H9 (cell line): ENCODE measurements at regions not wholly inside any gene's neighbourhood (a gene's known extent, or its start where the extent isn't known, plus 50 kb on each side); places are given as distances from the start of the nearest gene placed in this dataset.

Source experiments
- DNase-seq: peaks from one replicate; pipeline ENCODE4 v3.0.0-alpha.2; 2017
- H2AFZ ChIP-seq: one replicate; pipeline ENCODE4 v1.6.1; 2013; ENCODE audit warnings: mild to moderate bottlenecking, low read length, control low read depth, moderate library complexity
- H2AK5ac ChIP-seq: 2 replicates; pipeline ENCODE4 v1.6.1; 2013; ENCODE audit warnings: low read length, control low read depth, mixed read lengths; ENCODE audit not compliant: insufficient read length
- H2BK120ac ChIP-seq: one replicate; pipeline ENCODE4 v1.6.1; 2013; ENCODE audit warnings: low read depth, mild to moderate bottlenecking, low read length, control low read depth, inconsistent platforms; ENCODE audit not compliant: poor library complexity, severe bottlenecking
- H2BK12ac ChIP-seq: 2 replicates; pipeline ENCODE4 v1.6.1; 2013; ENCODE audit warnings: low read length, control low read depth, mixed read lengths, low read depth; ENCODE audit not compliant: insufficient read length
- H2BK15ac ChIP-seq: 2 replicates; pipeline ENCODE4 v1.6.1; 2013; ENCODE audit warnings: low read depth, low read length, control low read depth
- H2BK20ac ChIP-seq: one replicate; pipeline ENCODE4 v1.6.1; 2013; ENCODE audit warnings: low read depth, mild to moderate bottlenecking, low read length, control low read depth, inconsistent platforms; ENCODE audit not compliant: poor library complexity, severe bottlenecking
- H2BK5ac ChIP-seq: 2 replicates; pipeline ENCODE4 v1.6.1; 2013; ENCODE audit warnings: low read length, control low read depth, mixed read lengths; ENCODE audit not compliant: insufficient read length
- H3K14ac ChIP-seq: 2 replicates; pipeline ENCODE4 v1.6.1; 2013; ENCODE audit warnings: low read length, control low read depth; ENCODE audit not compliant: insufficient read depth
- H3K18ac ChIP-seq: 2 replicates; pipeline ENCODE4 v1.6.1; 2013; ENCODE audit warnings: low read depth, mild to moderate bottlenecking, mixed read lengths, low read length, control low read depth; ENCODE audit not compliant: insufficient read length
- H3K23ac ChIP-seq: 2 replicates; pipeline ENCODE4 v1.6.1; 2013; ENCODE audit warnings: low read length, control low read depth, mixed read lengths, low read depth; ENCODE audit not compliant: insufficient read length
- H3K23me2 ChIP-seq: 2 replicates; pipeline ENCODE4 v1.6.1; 2013; ENCODE audit warnings: low read depth, mild to moderate bottlenecking, mixed read lengths, low read length, control low read depth; ENCODE audit not compliant: insufficient read length, poor library complexity, severe bottlenecking
- H3K27ac ChIP-seq: 2 replicates; pipeline ENCODE4 v1.5.1; 2013; ENCODE audit warnings: low read length, control low read depth, mixed read lengths, low read depth; ENCODE audit not compliant: insufficient read length
- H3K27me3 ChIP-seq: 2 replicates; pipeline ENCODE4 v1.6.1; 2013; ENCODE audit warnings: low read length, control low read depth, inconsistent platforms; ENCODE audit not compliant: insufficient read depth
- H3K4ac ChIP-seq: 2 replicates; pipeline ENCODE4 v1.6.1; 2013; ENCODE audit warnings: low read depth, mild to moderate bottlenecking, control low read depth, inconsistent platforms, low read length, moderate library complexity
- H3K4me1 ChIP-seq: 2 replicates; pipeline ENCODE4 v1.6.1; 2013; ENCODE audit warnings: low read length, control low read depth, inconsistent platforms; ENCODE audit not compliant: insufficient read depth
- H3K4me2 ChIP-seq: 2 replicates; pipeline ENCODE4 v1.6.1; 2013; ENCODE audit warnings: low read length, control low read depth, mixed read lengths; ENCODE audit not compliant: insufficient read length, insufficient read depth
- H3K56ac ChIP-seq: 2 replicates; pipeline ENCODE4 v1.6.1; 2013; ENCODE audit warnings: low read depth, mild to moderate bottlenecking, mixed read lengths, low read length, control low read depth; ENCODE audit not compliant: insufficient read length
- H3K79me1 ChIP-seq: 2 replicates; pipeline ENCODE4 v1.6.1; 2013; ENCODE audit warnings: low read depth, mild to moderate bottlenecking, moderate library complexity, low read length, control low read depth, inconsistent platforms; ENCODE audit not compliant: insufficient read depth, poor library complexity, severe bottlenecking
- H3K79me2 ChIP-seq: 2 replicates; pipeline ENCODE4 v1.6.1; 2013; ENCODE audit warnings: low read length, control low read depth, inconsistent platforms; ENCODE audit not compliant: insufficient read depth
- H3K9ac ChIP-seq: 2 replicates; pipeline ENCODE4 v1.6.1; 2013; ENCODE audit warnings: low read length, control low read depth, mixed read lengths; ENCODE audit not compliant: insufficient read length; ENCODE audit errors: extremely low read depth
- H3K9me3 ChIP-seq: one replicate; pipeline ENCODE4 v1.6.1; 2013; ENCODE audit warnings: low read depth, low read length, inconsistent platforms; ENCODE audit not compliant: control insufficient read depth
- H3T11ph ChIP-seq: one replicate; pipeline ENCODE4 v1.6.1; 2013; ENCODE audit warnings: mild to moderate bottlenecking, low read length, control low read depth, inconsistent platforms
- H4K20me1 ChIP-seq: one replicate; pipeline ENCODE4 v1.6.1; 2013; ENCODE audit not compliant: control insufficient read depth, insufficient read length, insufficient read depth
- H4K5ac ChIP-seq: 2 replicates; pipeline ENCODE4 v1.6.1; 2013; ENCODE audit warnings: low read depth, mild to moderate bottlenecking, mixed read lengths, low read length, control low read depth; ENCODE audit not compliant: insufficient read length
- H4K8ac ChIP-seq: replicated peaks from 2 replicates; pipeline ENCODE4 v1.6.1; 2013; ENCODE audit warnings: low read length, control low read depth, mixed read lengths, low read depth; ENCODE audit not compliant: insufficient read length
- H4K91ac ChIP-seq: 2 replicates; pipeline ENCODE4 v1.6.1; 2013; ENCODE audit warnings: low read depth, mild to moderate bottlenecking, moderate library complexity, mixed read lengths, low read length, control low read depth; ENCODE audit not compliant: insufficient read length
- H3K27ac Mint-ChIP-seq, 3 experiments: 2 replicates in 2 of 3; 3 replicates in 1 of 3; pipeline ENCODE4 v1.8.0; 2020 to 2021; ENCODE audit warnings: mixed read lengths in 3 of 3, mild to moderate bottlenecking in 1 of 3, moderate library complexity in 1 of 3
- H3K27me3 Mint-ChIP-seq: 2 replicates; pipeline ENCODE4 v1.8.0; 2021; ENCODE audit warnings: low read depth, mild to moderate bottlenecking, moderate library complexity, mixed read lengths
- H3K36me3 Mint-ChIP-seq, 3 experiments: 2 replicates in 2 of 3; 3 replicates in 1 of 3; pipeline ENCODE4 v1.8.0; 2020 to 2021; ENCODE audit warnings: low read depth in 3 of 3, mixed read lengths in 3 of 3; ENCODE audit not compliant: insufficient read depth in 1 of 3
- H3K4me1 Mint-ChIP-seq, 2 experiments: 2 replicates each; pipeline ENCODE4 v1.8.0; 2020; ENCODE audit warnings: mixed read lengths in 2 of 2
- H3K4me3 Mint-ChIP-seq, 2 experiments: 2 replicates in 1 of 2; 3 replicates in 1 of 2; pipeline ENCODE4 v1.8.0; 2020 to 2021; ENCODE audit warnings: mild to moderate bottlenecking in 2 of 2, mixed read lengths in 2 of 2, moderate library complexity in 1 of 2
- H3K9me3 Mint-ChIP-seq, 2 experiments: 2 replicates in 1 of 2; 3 replicates in 1 of 2; pipeline ENCODE4 v1.8.0; 2020; ENCODE audit warnings: mild to moderate bottlenecking in 2 of 2, mixed read lengths in 2 of 2, moderate library complexity in 1 of 2
- WGBS: extraction: QIAGEN DNeasy Blood & Tissue Kit; methylation state at CpG from one replicate; pipeline ENCODE4 v1.1.7; 2013; ENCODE audit warnings: missing lambda C conversion rate, low lambda C conversion rate, mixed read lengths; ENCODE audit not compliant: insufficient read length; ENCODE audit errors: extremely low coverage; 5-methylcytosine and 5-hydroxymethylcytosine counted together
- TF ChIP-seq, protein P1 (sequence below): fragments of 200-600 bp; sonication (generic); conservative IDR thresholded peaks from 3 replicates; pipeline ENCODE4 v1.8.0; 2021; ENCODE audit warnings: antibody characterized with exemption, mild to moderate bottlenecking

DNA sequence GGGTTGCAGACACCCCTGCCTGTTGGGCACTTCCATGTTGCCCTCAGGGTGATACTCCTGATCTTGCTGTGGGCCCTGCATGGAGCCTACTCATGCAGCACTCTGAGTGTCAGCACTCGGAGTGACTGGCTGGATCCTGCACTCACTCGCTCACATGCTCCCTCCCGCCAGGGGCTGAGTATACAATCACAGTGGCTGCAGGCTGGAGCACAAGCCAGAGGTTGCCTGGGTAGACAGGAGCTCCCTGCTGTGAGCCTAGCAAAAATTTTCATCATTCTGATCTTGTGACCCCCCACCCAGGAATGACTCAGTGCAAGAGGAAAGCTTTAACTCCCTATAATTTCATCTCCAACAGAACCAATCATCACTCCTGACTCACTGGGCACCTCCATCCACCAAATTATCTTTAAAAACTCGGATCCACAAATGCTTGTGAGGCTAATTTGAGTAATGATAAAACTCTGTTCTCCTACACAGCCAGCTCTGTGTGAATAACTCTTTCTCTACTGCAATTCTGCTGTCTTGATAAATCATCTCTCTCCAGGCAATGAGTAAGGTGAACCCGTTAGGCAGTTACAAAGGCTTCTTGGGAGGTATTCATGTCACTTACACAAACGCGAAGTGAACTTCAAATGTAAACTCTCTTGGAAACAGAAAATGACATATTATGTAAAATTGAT lies 1180.8 kb upstream of the PABPC4L start:
- no peak overlapping the region for H2AFZ ChIP-seq
- H2BK12ac ChIP-seq = no peak overlapping the region
- H4K20me1 ChIP-seq = no peaks in the 10 kb centered on the region
- H2AK5ac ChIP-seq = no peak overlapping the region
- H4K8ac ChIP-seq = no peak overlapping the region
- no peak overlapping the region for H2BK20ac ChIP-seq
- DNase-seq = no peak
- peaks cover 31 to 62% (median 32%) of the 10 kb centered on the region in 3 experiments for H3K36me3 Mint-ChIP-seq
- peaks cover 29 to 41% of the 10 kb centered on the region in 2 experiments for H3K9me3 Mint-ChIP-seq
- no peaks in the 10 kb centered on the region for H3K79me2 ChIP-seq
- H3K4ac ChIP-seq = no peak overlapping the region
- H3K23me2 ChIP-seq = no peaks in the 10 kb centered on the region
- H3K4me2 ChIP-seq = no peak overlapping the region
- TF ChIP-seq, protein P1, sequence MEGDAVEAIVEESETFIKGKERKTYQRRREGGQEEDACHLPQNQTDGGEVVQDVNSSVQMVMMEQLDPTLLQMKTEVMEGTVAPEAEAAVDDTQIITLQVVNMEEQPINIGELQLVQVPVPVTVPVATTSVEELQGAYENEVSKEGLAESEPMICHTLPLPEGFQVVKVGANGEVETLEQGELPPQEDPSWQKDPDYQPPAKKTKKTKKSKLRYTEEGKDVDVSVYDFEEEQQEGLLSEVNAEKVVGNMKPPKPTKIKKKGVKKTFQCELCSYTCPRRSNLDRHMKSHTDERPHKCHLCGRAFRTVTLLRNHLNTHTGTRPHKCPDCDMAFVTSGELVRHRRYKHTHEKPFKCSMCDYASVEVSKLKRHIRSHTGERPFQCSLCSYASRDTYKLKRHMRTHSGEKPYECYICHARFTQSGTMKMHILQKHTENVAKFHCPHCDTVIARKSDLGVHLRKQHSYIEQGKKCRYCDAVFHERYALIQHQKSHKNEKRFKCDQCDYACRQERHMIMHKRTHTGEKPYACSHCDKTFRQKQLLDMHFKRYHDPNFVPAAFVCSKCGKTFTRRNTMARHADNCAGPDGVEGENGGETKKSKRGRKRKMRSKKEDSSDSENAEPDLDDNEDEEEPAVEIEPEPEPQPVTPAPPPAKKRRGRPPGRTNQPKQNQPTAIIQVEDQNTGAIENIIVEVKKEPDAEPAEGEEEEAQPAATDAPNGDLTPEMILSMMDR = no peak
- H3K14ac ChIP-seq = no peak overlapping the region
- H3T11ph ChIP-seq = no peak overlapping the region
- no peak overlapping the region for H4K91ac ChIP-seq
- H3K23ac ChIP-seq = no peak overlapping the region
- no peak overlapping the region for H3K4me3 Mint-ChIP-seq
- H2BK120ac ChIP-seq = no peak overlapping the region
- no peak overlapping the region for H4K5ac ChIP-seq
- H3K27me3 Mint-ChIP-seq = no peaks in the 10 kb centered on the region; the same call in 1 of the 2 replicates
- H3K27ac ChIP-seq = no peak overlapping the region
- no peak overlapping the region for H3K9ac ChIP-seq
- WGBS = no CpG with 5 or more reads among the region's 7 CpGs
- no peak overlapping the region for H2BK5ac ChIP-seq
- H3K4me1 Mint-ChIP-seq = peaks cover 38 to 39% of the 10 kb centered on the region in 2 experiments
- H3K27me3 ChIP-seq = no peaks in the 10 kb centered on the region
- H3K4me1 ChIP-seq = no peaks in the 10 kb centered on the region; the same call in 1 of the 2 replicates
- peak overlapping the region in 1 of 3 experiments; percentile 88; a peak in 3 of 7 replicates for H3K27ac Mint-ChIP-seq
- H3K56ac ChIP-seq = no peak overlapping the region
- H3K79me1 ChIP-seq = no peaks in the 10 kb centered on the region
- H3K9me3 ChIP-seq = no peaks in the 10 kb centered on the region
- no peak overlapping the region for H3K18ac ChIP-seq
- H2BK15ac ChIP-seq = no peak overlapping the region
